ENCODE measurements at regions not wholly inside any gene's neighbourhood (a gene's known extent, or its start where the extent isn't known, plus 50 kb on each side); places are given as distances from the start of the nearest gene placed in this dataset.

- TF ChIP-seq, protein P1, sequence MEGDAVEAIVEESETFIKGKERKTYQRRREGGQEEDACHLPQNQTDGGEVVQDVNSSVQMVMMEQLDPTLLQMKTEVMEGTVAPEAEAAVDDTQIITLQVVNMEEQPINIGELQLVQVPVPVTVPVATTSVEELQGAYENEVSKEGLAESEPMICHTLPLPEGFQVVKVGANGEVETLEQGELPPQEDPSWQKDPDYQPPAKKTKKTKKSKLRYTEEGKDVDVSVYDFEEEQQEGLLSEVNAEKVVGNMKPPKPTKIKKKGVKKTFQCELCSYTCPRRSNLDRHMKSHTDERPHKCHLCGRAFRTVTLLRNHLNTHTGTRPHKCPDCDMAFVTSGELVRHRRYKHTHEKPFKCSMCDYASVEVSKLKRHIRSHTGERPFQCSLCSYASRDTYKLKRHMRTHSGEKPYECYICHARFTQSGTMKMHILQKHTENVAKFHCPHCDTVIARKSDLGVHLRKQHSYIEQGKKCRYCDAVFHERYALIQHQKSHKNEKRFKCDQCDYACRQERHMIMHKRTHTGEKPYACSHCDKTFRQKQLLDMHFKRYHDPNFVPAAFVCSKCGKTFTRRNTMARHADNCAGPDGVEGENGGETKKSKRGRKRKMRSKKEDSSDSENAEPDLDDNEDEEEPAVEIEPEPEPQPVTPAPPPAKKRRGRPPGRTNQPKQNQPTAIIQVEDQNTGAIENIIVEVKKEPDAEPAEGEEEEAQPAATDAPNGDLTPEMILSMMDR (IDR thresholded peaks at IDR 0.05; ENCODE audit: extremely low read depth in 1 of 2, insufficient read depth in 1 of 2, low read depth in 1 of 2, low read length in 2 of 2), result no peak
- TF ChIP-seq MYC (IDR thresholded peaks at IDR 0.05; ENCODE audit: low read depth, low read length) (no peak), POLR2A (IDR thresholded peaks at IDR 0.05; ENCODE audit: low read depth, low read length) (peak; percentile 24), EZH2 (IDR thresholded peaks at IDR 0.05; ENCODE audit: borderline replicate concordance, low read depth, low read length, severe bottlenecking) (no peak), POLR2AphosphoS5 (IDR thresholded peaks at IDR 0.05; ENCODE audit: insufficient read depth, low read depth, low read length) (peak; percentile 75), FOS (IDR thresholded peaks at IDR 0.05; ENCODE audit: borderline replicate concordance, insufficient read depth, low read length) (peak; percentile 94), JUN (IDR thresholded peaks at IDR 0.05; ENCODE audit: borderline replicate concordance, insufficient read depth, insufficient read length, low read depth) (peak; percentile 42)
These were observed 138.5 kb upstream of the S1PR3 start for GRCh38 chr9:88852794-88853193.

All from endothelial cell of umbilical vein (primary cell).